Stimulated activated CD4-positive, alpha-beta T cell treated with anti-CD3 and anti-CD28 coated beads, Interleukin-2, amount 100 ng/mL, for 4 hours (primary cell): ENCODE measurements at regions not wholly inside any gene's neighbourhood (a gene's known extent, or its start where the extent isn't known, plus 50 kb on each side); places are given as distances from the start of the nearest gene placed in this dataset.
"Not testable (repeated sequence)": the region's sequence is repeated elsewhere in the genome, so short reads cannot be mapped to it uniquely, and the experiment has no call there.

ENCODE experiments used
- DNase-seq: peaks from one replicate; pipeline ENCODE4 v3.0.0-alpha.2; 2020; ENCODE audit warnings: low read depth

- DNase-seq, result no peak
Measured at GRCh38 chr4:24001486-24002329, 111.9 kb upstream of the PPARGC1A start.

GRCh38 chr4:24000470-24000831 is 110.6 kb upstream of the PPARGC1A start:
- DNase-seq, result no peak

GRCh38 chr4:23999714-24000469 is 110.0 kb upstream of the PPARGC1A start:
- no peak for DNase-seq

GRCh38 chr4:23993373-23993772 is 103.5 kb upstream of the PPARGC1A start:
- DNase-seq, result no peak

- no peak for DNase-seq
Measured at GRCh38 chr4:23991444-23991843, 101.6 kb upstream of the PPARGC1A start.

- DNase-seq, result no peak
Measured at GRCh38 chr4:23986270-23986669, 96.4 kb upstream of the PPARGC1A start.

GRCh38 chr4:23981328-23981727 is 91.5 kb upstream of the PPARGC1A start:
- DNase-seq, result no peak

- DNase-seq, result no peak
Measured at GRCh38 chr4:23979534-23979933, 89.7 kb upstream of the PPARGC1A start.

- no peak for DNase-seq
Measured at GRCh38 chr4:23978002-23978401, 88.2 kb upstream of the PPARGC1A start.

- DNase-seq, result no peak
Measured at GRCh38 chr4:23976423-23976822, 86.6 kb upstream of the PPARGC1A start.

GRCh38 chr4:23973308-23973855 is 83.5 kb upstream of the PPARGC1A start:
- DNase-seq, result no peak

GRCh38 chr4:23972805-23973204 is 83.0 kb upstream of the PPARGC1A start:
- no peak for DNase-seq

- no peak for DNase-seq
Measured at GRCh38 chr4:23972187-23972586, 82.3 kb upstream of the PPARGC1A start.

- DNase-seq, result no peak
Measured at GRCh38 chr4:23970201-23970850, 80.5 kb upstream of the PPARGC1A start.

- no peak for DNase-seq
Measured at GRCh38 chr4:23969635-23970145, 79.8 kb upstream of the PPARGC1A start.

- no peak for DNase-seq
Measured at GRCh38 chr4:23967281-23967680, 77.4 kb upstream of the PPARGC1A start.

- DNase-seq, result no peak
Measured at GRCh38 chr4:23966725-23967124, 76.9 kb upstream of the PPARGC1A start.

- no peak for DNase-seq
Measured at GRCh38 chr4:23962462-23962861, 72.6 kb upstream of the PPARGC1A start.

- DNase-seq, result not testable (repeated sequence)
Measured at GRCh38 chr4:23961395-23961794, 71.5 kb upstream of the PPARGC1A start.

- no peak for DNase-seq
Measured at GRCh38 chr4:23959396-23960148, 69.7 kb upstream of the PPARGC1A start.

GRCh38 chr4:23958749-23959148 is 68.9 kb upstream of the PPARGC1A start:
- DNase-seq, result no peak

- no peak for DNase-seq
Measured at GRCh38 chr4:23957465-23957864, 67.6 kb upstream of the PPARGC1A start.
